A673 (cell line): ENCODE measurements at regions not wholly inside any gene's neighbourhood (a gene's known extent, or its start where the extent isn't known, plus 50 kb on each side); places are given as distances from the start of the nearest gene placed in this dataset.

ENCODE experiments used
- BruUV-seq: library from RNA; stranded (reverse); fragments of 400-500 nt; replicated peaks from 2 replicates; lab custom pipeline; 2021; lab: Mats Ljungman, UMichigan
- CTCF ChIA-PET: fragments of 300-600 bp; sonication (Branson Sonifier 250); formaldehyde crosslinking; loops from one replicate; lab custom pipeline; 2022; ENCODE audit warnings: antibody characterized with exemption; lab: Charles Lee
- POLR2A ChIA-PET: fragments of 300-600 bp; sonication (Branson Sonifier 250); formaldehyde crosslinking; loops from one replicate; lab custom pipeline; 2022; ENCODE audit warnings: antibody characterized with exemption; ENCODE audit not compliant: low non-redundant PET; lab: Charles Lee
- DNase-seq: peaks from one replicate; pipeline ENCODE4 v3.0.0-alpha.2; 2015; ENCODE audit warnings: low spot score
- H3K27ac ChIP-seq: fragments of 200-600 bp; sonication (generic); 2 replicates; pipeline ENCODE4 v1.5.1; 2016; ENCODE audit warnings: mixed run types, low read depth, mild to moderate bottlenecking, mixed read lengths, antibody characterized with exemption, low read length; ENCODE audit not compliant: poor library complexity, severe bottlenecking
- H3K27me3 ChIP-seq: fragments of 200-600 bp; sonication (generic); replicated peaks from 2 replicates; pipeline ENCODE4 v1.6.1; 2017; ENCODE audit warnings: mixed run types, low read depth, mild to moderate bottlenecking, mixed read lengths, antibody characterized with exemption, low read length; ENCODE audit not compliant: insufficient read depth, poor library complexity
- H3K36me3 ChIP-seq: fragments of 200-600 bp; sonication (generic); 2 replicates; pipeline ENCODE4 v1.6.1; 2016; ENCODE audit warnings: mixed run types, mild to moderate bottlenecking, mixed read lengths, antibody characterized with exemption, low read length; ENCODE audit not compliant: insufficient read depth, poor library complexity, severe bottlenecking
- H3K4me1 ChIP-seq: fragments of 200-600 bp; sonication (generic); 2 replicates; pipeline ENCODE4 v1.6.1; 2017; ENCODE audit warnings: mixed run types, mild to moderate bottlenecking, mixed read lengths, antibody characterized with exemption, low read length; ENCODE audit not compliant: insufficient read depth, poor library complexity, severe bottlenecking
- H3K4me3 ChIP-seq: fragments of 200-600 bp; sonication (generic); 2 replicates; pipeline ENCODE4 v1.5.1; 2016; ENCODE audit warnings: low read depth, mixed run types, mild to moderate bottlenecking, mixed read lengths, low read length; ENCODE audit not compliant: poor library complexity, severe bottlenecking
- H3K9me3 ChIP-seq: fragments of 200-600 bp; sonication (generic); 2 replicates; pipeline ENCODE4 v1.6.1; 2016; ENCODE audit warnings: mixed run types, low read depth, mild to moderate bottlenecking, mixed read lengths, antibody characterized with exemption, low read length; ENCODE audit not compliant: poor library complexity, severe bottlenecking
- EZH2 ChIP-seq: fragments of 200-600 bp; sonication (generic); IDR thresholded peaks from 2 replicates; pipeline ENCODE4 v1.6.1; 2017; ENCODE audit warnings: borderline replicate concordance, low read depth, mild to moderate bottlenecking, mixed read lengths, antibody characterized with exemption, low read length; ENCODE audit not compliant: poor library complexity, severe bottlenecking
- intact Hi-C: fragments of 100-400 bp; cut with micrococcal nuclease; formaldehyde crosslinking; loops from one replicate; pipeline ENCODE4 v1.10.0; 2022; ENCODE audit not compliant: unreplicated experiment
- TF ChIP-seq, protein P1 (sequence below): fragments of 300-800, 200-600 bp; sonication (generic); conservative IDR thresholded peaks from 2 replicates; pipeline ENCODE4 v1.5.1; 2017; ENCODE audit warnings: low read depth, mild to moderate bottlenecking, antibody characterized with exemption, low read length, moderate library complexity, mixed read lengths

DNA sequence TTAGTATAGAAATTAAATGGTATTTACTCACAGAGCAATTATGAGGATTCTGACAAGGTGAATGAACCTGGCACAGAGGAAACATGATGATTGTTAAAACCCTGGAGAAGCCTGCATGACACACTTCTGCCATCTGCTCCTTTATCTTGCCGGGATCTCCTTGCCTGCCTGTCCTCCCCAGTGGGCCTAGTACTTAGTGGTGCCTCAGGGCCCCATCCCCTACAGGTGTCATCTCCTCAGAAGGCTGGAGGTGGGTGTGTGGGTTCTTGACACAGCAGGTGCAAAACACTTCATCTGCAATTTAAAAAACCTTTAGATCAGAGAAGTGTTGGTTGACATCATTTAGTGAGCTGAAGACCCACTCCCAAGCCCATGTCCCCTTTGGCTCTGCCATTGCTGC, 261.2 kb downstream of the ADRA2A start:
- intact Hi-C loops = no loop called here
- no peak overlapping the region for H3K4me3 ChIP-seq
- H3K27me3 ChIP-seq = no peaks in the 10 kb centered on the region
- TF ChIP-seq EZH2 = no peak
- TF ChIP-seq, protein P1, sequence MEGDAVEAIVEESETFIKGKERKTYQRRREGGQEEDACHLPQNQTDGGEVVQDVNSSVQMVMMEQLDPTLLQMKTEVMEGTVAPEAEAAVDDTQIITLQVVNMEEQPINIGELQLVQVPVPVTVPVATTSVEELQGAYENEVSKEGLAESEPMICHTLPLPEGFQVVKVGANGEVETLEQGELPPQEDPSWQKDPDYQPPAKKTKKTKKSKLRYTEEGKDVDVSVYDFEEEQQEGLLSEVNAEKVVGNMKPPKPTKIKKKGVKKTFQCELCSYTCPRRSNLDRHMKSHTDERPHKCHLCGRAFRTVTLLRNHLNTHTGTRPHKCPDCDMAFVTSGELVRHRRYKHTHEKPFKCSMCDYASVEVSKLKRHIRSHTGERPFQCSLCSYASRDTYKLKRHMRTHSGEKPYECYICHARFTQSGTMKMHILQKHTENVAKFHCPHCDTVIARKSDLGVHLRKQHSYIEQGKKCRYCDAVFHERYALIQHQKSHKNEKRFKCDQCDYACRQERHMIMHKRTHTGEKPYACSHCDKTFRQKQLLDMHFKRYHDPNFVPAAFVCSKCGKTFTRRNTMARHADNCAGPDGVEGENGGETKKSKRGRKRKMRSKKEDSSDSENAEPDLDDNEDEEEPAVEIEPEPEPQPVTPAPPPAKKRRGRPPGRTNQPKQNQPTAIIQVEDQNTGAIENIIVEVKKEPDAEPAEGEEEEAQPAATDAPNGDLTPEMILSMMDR = no peak
- POLR2A ChIA-PET = no interaction called here
- H3K36me3 ChIP-seq = no peaks in the 10 kb centered on the region
- CTCF ChIA-PET = no interaction called here
- DNase-seq = no peak
- no peaks in the 10 kb centered on the region for H3K4me1 ChIP-seq
- H3K27ac ChIP-seq = no peak overlapping the region
- BruUV-seq = no TSS peak
- H3K9me3 ChIP-seq = no peaks in the 10 kb centered on the region

DNA sequence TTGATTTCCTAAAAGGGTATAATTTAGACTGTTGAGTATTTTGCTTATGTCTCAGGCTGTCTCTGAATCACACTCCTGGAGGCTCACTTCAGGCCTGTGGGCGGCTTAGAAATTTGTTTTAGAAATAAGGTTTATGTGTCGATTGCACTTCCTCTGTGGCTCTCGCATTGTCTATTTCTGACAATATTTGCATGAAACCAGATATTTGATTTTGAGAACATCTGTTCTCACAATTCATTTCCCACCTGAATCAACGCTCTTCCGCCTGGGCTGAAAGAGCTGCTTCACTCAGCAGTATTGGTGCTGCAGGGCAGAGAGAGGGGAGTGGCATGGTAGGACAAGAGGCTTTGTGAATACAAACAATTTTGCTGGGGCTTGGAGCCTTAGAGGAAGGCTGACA, 262.0 kb downstream of the ADRA2A start:
- POLR2A ChIA-PET = no interaction called here
- intact Hi-C loops = no loop called here
- H3K27me3 ChIP-seq = no peaks in the 10 kb centered on the region
- no peaks in the 10 kb centered on the region for H3K9me3 ChIP-seq
- CTCF ChIA-PET = no interaction called here
- DNase-seq = no peak
- H3K4me1 ChIP-seq = no peaks in the 10 kb centered on the region
- TF ChIP-seq, protein P1 = no peak
- no peak for TF ChIP-seq EZH2
- no peak overlapping the region for H3K4me3 ChIP-seq
- H3K27ac ChIP-seq = no peak overlapping the region
- H3K36me3 ChIP-seq = no peaks in the 10 kb centered on the region
- BruUV-seq = no TSS peak

GRCh38 chr10:111344804-111345203, 268.0 kb downstream of the ADRA2A start:
- BruUV-seq = no TSS peak
- intact Hi-C loops = no loop called here
- CTCF ChIA-PET = no interaction called here

More at GRCh38 chr10:111344804-111345203, 268.0 kb downstream of the ADRA2A start:
- no peaks in the 10 kb centered on the region for H3K4me1 ChIP-seq
- POLR2A ChIA-PET = no interaction called here
- DNase-seq = no peak
- H3K27ac ChIP-seq = no peak overlapping the region
- H3K9me3 ChIP-seq = no peaks in the 10 kb centered on the region
- no peak overlapping the region for H3K4me3 ChIP-seq
- TF ChIP-seq, protein P1 = peak; percentile 27; the same call in 1 of the 2 replicates
- no peak for TF ChIP-seq EZH2
- H3K36me3 ChIP-seq = no peaks in the 10 kb centered on the region
- peaks cover 31% of the 10 kb centered on the region for H3K27me3 ChIP-seq
